A204.1 (cell line): ENCODE measurements at regions not wholly inside any gene's neighbourhood (a gene's known extent, or its start where the extent isn't known, plus 50 kb on each side); places are given as distances from the start of the nearest gene placed in this dataset.
"Not testable (repeated sequence)": the region's sequence is repeated elsewhere in the genome, so short reads cannot be mapped to it uniquely, and the experiment has no call there.

Source experiments
- FAIRE-seq: peaks from 2 replicates; lab custom pipeline; 2012; peaks lifted over from hg19 to GRCh38; lab: Jason Lieb, UNC

- FAIRE-seq = no peak
Measured at GRCh38 chr17:14547016-14547415, 246.1 kb downstream of the HS3ST3B1 start.

DNA sequence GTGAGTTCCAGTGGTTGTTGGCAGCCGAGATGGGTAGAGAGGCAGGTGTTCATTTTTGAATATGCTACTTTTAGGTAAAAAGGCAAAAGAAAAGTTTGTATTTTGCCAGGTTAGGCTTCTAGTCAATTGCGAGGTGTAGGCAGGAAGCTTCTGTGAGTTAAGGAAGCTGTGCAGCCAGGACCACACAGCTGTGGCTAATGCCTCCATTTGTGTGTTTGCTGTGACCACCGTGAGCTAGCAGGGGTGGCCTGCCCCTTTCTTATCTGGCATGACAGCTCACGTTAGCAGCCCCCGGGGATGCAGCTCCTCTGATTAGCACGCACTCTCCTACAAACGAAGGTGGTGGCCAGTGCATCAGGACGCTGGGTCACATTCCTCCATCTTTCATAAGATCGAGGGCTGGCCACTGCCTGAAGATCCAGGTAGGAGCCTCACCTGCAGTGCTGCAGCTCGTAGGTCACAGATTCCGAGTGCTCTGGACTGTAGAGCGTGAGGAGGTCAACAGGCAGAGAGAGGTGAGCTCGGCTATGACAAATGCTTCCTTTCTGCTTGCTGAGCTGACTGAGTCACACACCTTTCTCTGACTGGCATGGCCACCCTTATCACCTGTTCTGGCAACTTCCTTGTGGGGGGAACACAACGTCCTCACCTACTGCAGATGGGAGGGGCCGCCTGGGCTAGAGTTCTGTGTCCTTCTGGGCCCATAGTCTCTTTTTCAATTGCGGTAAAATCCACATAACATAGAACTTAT, 244.4 kb downstream of the HS3ST3B1 start:
- no peak for FAIRE-seq

GRCh38 chr17:14541714-14542113, 240.8 kb downstream of the HS3ST3B1 start:
- no peak for FAIRE-seq

GRCh38 chr17:14539801-14540200, 238.9 kb downstream of the HS3ST3B1 start:
- FAIRE-seq = no peak

GRCh38 chr17:14532242-14532641, 231.4 kb downstream of the HS3ST3B1 start:
- not testable (repeated sequence) for FAIRE-seq

- no peak for FAIRE-seq
Measured at GRCh38 chr17:14525551-14526455, 224.9 kb downstream of the HS3ST3B1 start.

GRCh38 chr17:14522795-14523387, 222.0 kb downstream of the HS3ST3B1 start:
- no peak for FAIRE-seq

- FAIRE-seq = not testable (repeated sequence)
Measured at GRCh38 chr17:14518919-14519318, 218.0 kb downstream of the HS3ST3B1 start.

DNA sequence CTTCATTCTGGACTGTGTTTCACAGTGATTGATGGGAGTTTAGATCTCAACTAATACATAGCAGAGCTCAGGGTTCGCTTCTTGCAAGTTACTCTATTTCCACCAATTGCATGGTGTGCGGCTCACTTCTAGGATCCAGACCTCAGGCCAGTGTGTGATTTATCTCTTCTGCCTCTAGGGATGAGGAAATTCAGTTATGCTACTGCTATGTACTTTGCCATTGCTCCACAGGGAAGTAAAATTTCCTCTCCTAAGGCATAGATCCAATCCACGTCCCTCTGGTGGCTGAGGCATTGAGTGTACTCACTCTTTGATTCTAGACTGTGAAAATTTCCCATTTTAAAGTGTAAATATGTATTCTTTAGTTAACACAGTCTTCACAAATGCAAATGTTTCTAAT, 214.1 kb downstream of the HS3ST3B1 start:
- no peak for FAIRE-seq

DNA sequence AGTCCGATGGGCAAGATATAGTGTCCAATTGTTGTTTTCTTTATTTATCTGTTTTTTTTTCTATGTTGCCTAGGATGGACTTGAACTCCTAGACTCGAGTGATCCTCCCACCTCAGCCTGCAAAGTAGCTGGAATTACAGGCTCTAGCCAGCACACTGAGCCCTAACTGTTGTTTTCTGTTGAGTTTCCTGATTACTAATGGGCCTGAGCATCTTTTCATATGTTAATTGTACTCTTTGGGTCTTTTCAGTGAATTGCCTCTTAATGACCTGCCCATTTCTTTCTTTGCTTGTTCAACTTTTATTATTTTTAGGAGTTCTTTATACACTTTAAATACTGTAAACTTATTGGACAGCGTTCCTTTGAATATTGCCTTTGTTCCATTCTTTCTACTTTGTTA, 213.0 kb downstream of the HS3ST3B1 start:
- FAIRE-seq = no peak

- no peak for FAIRE-seq
Measured at GRCh38 chr17:14510136-14510535, 209.3 kb downstream of the HS3ST3B1 start.

- no peak for FAIRE-seq
Measured at GRCh38 chr17:14508156-14508555, 207.3 kb downstream of the HS3ST3B1 start.

DNA sequence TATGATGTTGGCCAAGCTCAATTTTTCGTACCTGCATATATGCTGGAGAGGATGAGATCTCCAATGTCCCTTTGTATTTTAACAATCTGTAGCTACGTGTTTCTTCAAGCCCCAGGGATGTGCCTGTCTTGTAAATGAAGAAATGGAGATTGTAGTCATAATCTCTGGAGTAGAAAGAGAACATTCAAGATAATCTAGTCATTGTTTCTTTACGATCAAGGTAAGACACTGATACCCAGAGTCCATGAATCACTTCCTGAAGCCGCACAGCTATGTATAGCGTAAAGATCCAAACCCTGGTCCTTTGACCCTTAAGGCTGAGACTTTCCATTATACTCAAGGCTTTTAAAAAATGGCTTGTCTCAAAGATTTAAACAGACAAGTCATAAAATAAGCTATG, 205.5 kb downstream of the HS3ST3B1 start:
- FAIRE-seq = no peak

DNA sequence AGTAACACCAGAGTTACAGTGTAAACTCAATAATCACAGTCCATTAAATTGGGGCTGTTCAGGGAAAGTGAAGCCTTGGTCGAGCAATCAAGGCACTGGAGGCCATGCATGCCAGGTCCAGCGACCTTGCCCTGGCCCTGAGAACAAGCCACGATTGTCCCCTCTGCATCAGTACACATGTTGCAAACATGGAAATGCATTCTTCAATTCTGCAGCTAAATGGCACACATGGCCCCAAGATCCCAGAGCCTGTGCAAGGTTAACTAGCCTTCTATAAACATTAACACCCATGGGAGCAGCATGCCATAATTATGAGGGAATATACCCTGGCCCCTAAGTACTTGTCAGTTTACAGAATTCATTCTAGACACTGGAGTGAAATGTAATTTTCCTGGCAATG, 204.7 kb downstream of the HS3ST3B1 start:
- FAIRE-seq = no peak

- no peak for FAIRE-seq
Measured at GRCh38 chr17:14499976-14500375, 199.1 kb downstream of the HS3ST3B1 start.

- no peak for FAIRE-seq
Measured at GRCh38 chr17:14498812-14499211, 197.9 kb downstream of the HS3ST3B1 start.

DNA sequence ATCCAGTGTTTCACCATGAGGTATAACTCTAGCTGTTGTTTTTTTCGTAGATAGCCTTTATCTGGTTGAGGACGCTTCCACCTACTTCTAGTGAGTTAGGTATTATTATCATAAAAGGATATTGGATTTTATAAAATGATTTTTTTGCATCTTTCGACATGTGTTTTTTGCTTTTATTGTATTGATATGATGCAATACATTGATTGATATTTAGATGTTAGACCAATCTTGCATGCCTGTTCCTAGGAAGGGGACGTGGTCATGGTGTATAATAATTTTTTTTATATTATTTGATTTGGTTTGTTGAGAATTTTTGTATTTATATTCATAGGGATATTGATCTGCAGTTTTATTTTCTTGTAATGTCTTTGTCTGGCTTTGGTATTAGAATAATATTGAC, 193.3 kb downstream of the HS3ST3B1 start:
- no peak for FAIRE-seq

DNA sequence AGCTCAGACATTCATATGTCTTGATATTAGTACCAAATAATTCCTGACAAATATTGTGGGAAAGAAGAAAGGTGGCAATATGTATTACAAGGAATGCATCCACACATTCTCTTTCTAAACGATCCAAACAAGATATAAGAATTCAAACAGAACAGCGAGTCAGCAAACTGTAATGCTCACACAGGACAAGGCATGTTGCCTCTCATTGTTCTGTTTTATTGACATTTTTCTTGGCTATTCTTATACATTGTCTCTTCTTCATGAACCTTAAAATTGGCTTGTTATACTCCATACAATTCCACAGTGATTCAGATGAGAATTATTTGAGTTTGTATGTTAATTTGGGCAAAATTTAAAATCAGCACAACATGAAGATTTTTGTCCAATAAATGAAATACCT, 189.1 kb downstream of the HS3ST3B1 start:
- no peak for FAIRE-seq

DNA sequence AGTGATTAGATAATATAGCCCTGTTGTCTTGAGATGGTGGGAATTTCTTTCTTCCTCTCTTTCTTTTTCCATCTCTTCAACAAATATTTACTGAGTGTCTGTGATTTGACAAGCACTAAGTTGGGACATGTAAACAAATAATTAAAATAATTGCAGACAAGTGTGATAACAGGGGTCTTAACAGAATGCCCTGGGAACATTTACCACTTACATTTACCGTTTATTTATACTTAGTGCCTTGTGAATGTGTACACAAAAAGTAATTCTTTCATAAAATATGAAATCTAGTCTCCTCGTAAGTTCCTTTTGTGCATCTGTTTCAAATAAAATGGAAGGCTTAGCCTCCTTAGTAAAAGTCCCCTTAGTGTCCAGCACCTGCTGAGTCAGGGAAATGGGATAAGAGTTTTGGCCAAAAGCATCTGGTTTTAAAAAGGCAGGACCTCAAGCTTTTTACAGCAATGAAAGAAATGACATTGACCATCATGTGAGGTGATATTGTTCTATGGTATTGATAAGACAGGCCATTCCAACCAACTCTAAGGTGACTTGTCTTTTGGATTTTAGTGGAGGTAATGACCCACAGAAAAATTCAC, 188.2 kb downstream of the HS3ST3B1 start:
- FAIRE-seq = no peak

- no peak for FAIRE-seq
Measured at GRCh38 chr17:14487068-14487467, 186.2 kb downstream of the HS3ST3B1 start.

GRCh38 chr17:14482715-14483114, 181.8 kb downstream of the HS3ST3B1 start:
- no peak for FAIRE-seq

DNA sequence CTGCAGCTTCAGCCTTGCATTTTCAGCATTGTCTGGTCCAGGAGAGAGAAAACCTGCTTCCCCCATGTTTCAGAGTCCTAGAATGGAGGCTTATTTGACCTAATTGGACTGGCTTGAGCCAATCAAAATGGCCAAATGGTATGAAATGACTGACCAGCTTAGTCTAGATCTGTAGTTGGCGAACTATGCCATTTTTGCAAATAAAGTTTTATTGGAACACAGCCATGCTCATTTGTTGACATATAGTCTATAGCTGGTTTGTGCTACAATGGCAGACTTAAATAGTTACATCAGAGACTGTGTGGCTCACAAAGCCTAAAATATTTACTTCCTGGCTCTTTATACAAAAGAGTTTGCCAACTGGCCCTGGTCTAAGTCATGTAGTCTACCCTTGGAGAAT, 180.8 kb downstream of the HS3ST3B1 start:
- no peak for FAIRE-seq

- FAIRE-seq = no peak
Measured at GRCh38 chr17:14474591-14474990, 173.7 kb downstream of the HS3ST3B1 start.
